ENCODE measurements at regions not wholly inside any gene's neighbourhood (a gene's known extent, or its start where the extent isn't known, plus 50 kb on each side); places are given as distances from the start of the nearest gene placed in this dataset.

- no peaks in the 10 kb centered on the region for H3K9me3 Mint-ChIP-seq (ENCODE audit: low read depth, unreplicated experiment)
- CTCF ChIA-PET: no interaction called here
- no peak overlapping the region for H3K4me3 Mint-ChIP-seq (ENCODE audit: low read depth, unreplicated experiment)
- peaks cover 84% of the 10 kb centered on the region for H3K27me3 Mint-ChIP-seq (ENCODE audit: unreplicated experiment)
- H3K36me3 Mint-ChIP-seq (ENCODE audit: insufficient read depth, unreplicated experiment): no peaks in the 10 kb centered on the region
- BruUV-seq (replicated peaks): no TSS peak
- H3K27ac Mint-ChIP-seq (ENCODE audit: unreplicated experiment): no peak overlapping the region
- TF ChIP-seq CTCF (IDR thresholded peaks at IDR 0.05; ENCODE audit: unreplicated experiment): no peak
- intact Hi-C loops (cut with micrococcal nuclease; ENCODE audit: unreplicated experiment): no loop called here
- no peak for DNase-seq
- H3K4me1 Mint-ChIP-seq (ENCODE audit: low read depth, unreplicated experiment): no peaks in the 10 kb centered on the region
Observed at GRCh38 chr1:36560621-36561360, 78.1 kb upstream of the CSF3R start.

GRCh38 chr1:36560177-36560576 is 77.5 kb upstream of the CSF3R start:
- DNase-seq: no peak
- no TSS peak for BruUV-seq (replicated peaks)
- intact Hi-C loops (cut with micrococcal nuclease; ENCODE audit: unreplicated experiment): no loop called here
- no peaks in the 10 kb centered on the region for H3K4me1 Mint-ChIP-seq (ENCODE audit: low read depth, unreplicated experiment)
- no peak overlapping the region for H3K27ac Mint-ChIP-seq (ENCODE audit: unreplicated experiment)
- CTCF ChIA-PET: no interaction called here
- H3K9me3 Mint-ChIP-seq (ENCODE audit: low read depth, unreplicated experiment): no peaks in the 10 kb centered on the region
- peaks cover 85% of the 10 kb centered on the region for H3K27me3 Mint-ChIP-seq (ENCODE audit: unreplicated experiment)
- no peaks in the 10 kb centered on the region for H3K36me3 Mint-ChIP-seq (ENCODE audit: insufficient read depth, unreplicated experiment)
- TF ChIP-seq CTCF (IDR thresholded peaks at IDR 0.05; ENCODE audit: unreplicated experiment): no peak
- H3K4me3 Mint-ChIP-seq (ENCODE audit: low read depth, unreplicated experiment): no peak overlapping the region

- no peaks in the 10 kb centered on the region for H3K4me1 Mint-ChIP-seq (ENCODE audit: low read depth, unreplicated experiment)
- H3K27ac Mint-ChIP-seq (ENCODE audit: unreplicated experiment): no peak overlapping the region
- no peaks in the 10 kb centered on the region for H3K9me3 Mint-ChIP-seq (ENCODE audit: low read depth, unreplicated experiment)
- no peak overlapping the region for H3K4me3 Mint-ChIP-seq (ENCODE audit: low read depth, unreplicated experiment)
- no peak for TF ChIP-seq CTCF (IDR thresholded peaks at IDR 0.05; ENCODE audit: unreplicated experiment)
- no peaks in the 10 kb centered on the region for H3K36me3 Mint-ChIP-seq (ENCODE audit: insufficient read depth, unreplicated experiment)
- no TSS peak for BruUV-seq (replicated peaks)
- no peak for DNase-seq
- H3K27me3 Mint-ChIP-seq (ENCODE audit: unreplicated experiment): peaks cover 94% of the 10 kb centered on the region
- intact Hi-C loops (cut with micrococcal nuclease; ENCODE audit: unreplicated experiment): no loop called here
- CTCF ChIA-PET: no interaction called here
Observed at GRCh38 chr1:36559061-36559460, 76.3 kb upstream of the CSF3R start.

DNA sequence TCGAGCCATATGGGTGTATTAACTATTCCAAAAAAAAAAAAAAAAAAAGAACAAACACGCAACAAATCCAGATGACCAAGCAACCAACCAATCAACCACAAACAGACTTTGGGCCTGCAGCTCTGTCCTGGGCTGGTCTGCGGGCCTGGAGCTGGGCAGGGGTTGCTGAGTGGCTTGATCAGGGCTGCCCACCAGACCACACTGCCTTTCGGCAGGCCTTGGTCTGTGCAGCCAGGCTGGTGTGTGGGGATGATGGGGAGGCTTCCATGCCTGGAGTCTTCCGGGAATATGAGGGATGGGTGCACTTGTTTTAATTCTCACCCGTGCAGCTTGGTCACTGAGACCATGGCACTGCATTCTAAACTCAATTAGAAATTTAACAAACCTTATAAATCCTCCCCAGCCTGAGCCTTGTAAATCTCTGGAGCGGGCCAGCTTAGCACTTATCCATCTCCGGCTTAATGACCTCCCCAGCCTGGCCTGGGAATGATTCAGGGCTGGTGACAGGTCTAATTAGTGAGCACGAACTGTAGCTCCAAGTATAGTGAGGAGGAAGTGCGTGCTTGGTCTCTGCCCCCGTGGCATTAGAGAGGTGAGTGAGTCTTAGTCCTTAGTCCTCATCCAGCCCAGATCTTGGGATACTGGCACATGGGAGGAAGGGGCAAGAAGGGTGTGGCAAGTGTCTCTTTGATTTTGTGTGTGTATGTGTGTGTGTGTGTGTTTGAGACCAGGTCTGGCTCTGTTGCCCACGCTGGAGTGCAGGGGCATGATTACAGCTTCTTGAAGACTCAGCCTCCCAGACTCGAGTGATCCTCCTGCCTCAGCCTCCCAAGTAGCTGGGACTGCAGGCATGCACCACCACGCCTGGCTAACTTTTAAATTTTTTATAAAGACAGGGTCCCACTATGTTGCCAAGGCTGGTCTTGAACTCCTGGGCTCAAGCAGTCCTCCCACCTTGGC is 74.6 kb upstream of the CSF3R start:
- Mint-ChIP-seq H3K9me3 (ENCODE audit: low read depth, unreplicated experiment) (no peaks in the 10 kb centered on the region), H3K27ac (ENCODE audit: unreplicated experiment) (no peak overlapping the region), H3K4me3 (ENCODE audit: low read depth, unreplicated experiment) (no peak overlapping the region), H3K27me3 (ENCODE audit: unreplicated experiment) (peaks cover 94% of the 10 kb centered on the region), H3K36me3 (ENCODE audit: insufficient read depth, unreplicated experiment) (no peaks in the 10 kb centered on the region), H3K4me1 (ENCODE audit: low read depth, unreplicated experiment) (no peaks in the 10 kb centered on the region)
- BruUV-seq (replicated peaks): no TSS peak
- no peak for DNase-seq
- intact Hi-C loops (cut with micrococcal nuclease; ENCODE audit: unreplicated experiment): no loop called here
- TF ChIP-seq CTCF (IDR thresholded peaks at IDR 0.05; ENCODE audit: unreplicated experiment): no peak
- CTCF ChIA-PET: interaction anchor here (0.8 to 1.1 kb wide), 2 partner anchors 19 to 38 kb away, joined by 3 read pairs; no protein-coding TSS in a partner anchor

All from Calu3 (cell line).